Transverse colon (tissue), 4 donors: ENCODE measurements at regions not wholly inside any gene's neighbourhood (a gene's known extent, or its start where the extent isn't known, plus 50 kb on each side); places are given as distances from the start of the nearest gene placed in this dataset.

Experiments
- DNase-seq: peaks from one replicate; pipeline ENCODE4 v3.0.0-alpha.2; 2019
- H3K27ac ChIP-seq, 4 donors: fragments of 200-600 bp; sonication (generic); 2 replicates each; pipeline ENCODE4 v1.5.1; 2016 to 2018; ENCODE audit warnings: inconsistent platforms in 4 of 4
- H3K27me3 ChIP-seq: fragments of 200-600 bp; sonication (generic); 2 replicates; pipeline ENCODE4 v1.5.1; 2017; ENCODE audit warnings: inconsistent platforms
- H3K36me3 ChIP-seq, 4 donors: fragments of 200-600 bp; sonication (generic); 2 replicates each; pipeline ENCODE4 v1.5.1; 2017 to 2019; ENCODE audit warnings: inconsistent platforms in 4 of 4
- H3K4me1 ChIP-seq, 4 donors: fragments of 200-600 bp; sonication (generic); 2 replicates each; pipeline ENCODE4 v1.5.1; 2017 to 2020; ENCODE audit warnings: inconsistent platforms in 4 of 4
- H3K4me3 ChIP-seq, 4 donors: fragments of 200-600 bp; sonication (generic); 1 replicate in 1 of 4; 2 replicates in 3 of 4; pipeline versions ENCODE4 v1.5.1 to v1.6.1; 2017 to 2019; ENCODE audit warnings: inconsistent platforms in 4 of 4
- H3K9me3 ChIP-seq, 2 donors: fragments of 200-600 bp; sonication (generic); 2 replicates each; pipeline ENCODE4 v1.5.1; 2017 to 2019; ENCODE audit warnings: inconsistent platforms in 2 of 2
- CTCF ChIP-seq, 5 experiments: fragments of 200-600 bp in 3 of 5; fragments of 450-650 bp in 2 of 5; sonication (generic) in 3 of 5; IDR thresholded peaks; 1 replicate in 2 of 5; 2 replicates in 3 of 5; pipeline ENCODE4 v1.5.1; 2016 to 2017; ENCODE audit warnings: antibody characterized with exemption in 5 of 5, inconsistent platforms in 3 of 5, mild to moderate bottlenecking in 2 of 5, moderate library complexity in 1 of 5
- EP300 ChIP-seq: sonication (generic); formaldehyde crosslinking; IDR thresholded peaks from one replicate; pipeline ENCODE4 v1.6.1; 2017; ENCODE audit warnings: antibody characterized with exemption, low read depth
- POLR2A ChIP-seq: fragments of 450-650 bp; IDR thresholded peaks from one replicate; pipeline ENCODE4 v1.6.1; 2016; ENCODE audit warnings: antibody characterized with exemption, mild to moderate bottlenecking, moderate library complexity
- POLR2AphosphoS5 ChIP-seq, 3 donors: sonication (generic); formaldehyde crosslinking; IDR thresholded peaks; one replicate each; pipeline ENCODE4 v1.6.1; 2016; ENCODE audit warnings: antibody characterized with exemption in 3 of 3
- WGBS, 2 donors: methylation state at CpG; one replicate each; pipeline ENCODE4 v1.1.5; 2018; ENCODE audit warnings: low coverage in 1 of 2; 5-methylcytosine and 5-hydroxymethylcytosine counted together
- in situ Hi-C, 4 donors: fragments of 200-750 bp; cut with MboI; loops; one replicate each; pipeline versions ENCODE4 v1.15.0 to v1.15.1; 2017; ENCODE audit warnings: low sequenced_read_pairs in 3 of 4, low pct_ligation_motif_present in 1 of 4, low pct_unique_long_range_greater_than_20kb in 1 of 4
- intact Hi-C: fragments of 100-400 bp; cut with DNase I; formaldehyde crosslinking; loops from one replicate; pipeline ENCODE4 v1.15.1; 2023; ENCODE audit warnings: low total_unique reads

- intact Hi-C loops, result no loop called here
- in situ Hi-C loops, result no loop called here
- no peak for DNase-seq
- Histone ChIP-seq H3K9me3 (no peaks in the 10 kb centered on the region), H3K27me3 (no peaks in the 10 kb centered on the region), H3K4me1 (no peaks in the 10 kb centered on the region), H3K27ac (no peak overlapping the region), H3K4me3 (no peak overlapping the region), H3K36me3 (no peaks in the 10 kb centered on the region)
- TF ChIP-seq POLR2A (no peak), CTCF (IDR thresholded peaks at IDR 0.05) (no peak), POLR2AphosphoS5 (IDR thresholded peaks at IDR 0.05) (no peak), EP300 (no peak)
- 65 to 83% methylated on average over 5 of the region's 5 CpGs for WGBS, 2 donors
Observed at GRCh38 chr3:104974316-104974715, 392.4 kb upstream of the ALCAM start.

DNA sequence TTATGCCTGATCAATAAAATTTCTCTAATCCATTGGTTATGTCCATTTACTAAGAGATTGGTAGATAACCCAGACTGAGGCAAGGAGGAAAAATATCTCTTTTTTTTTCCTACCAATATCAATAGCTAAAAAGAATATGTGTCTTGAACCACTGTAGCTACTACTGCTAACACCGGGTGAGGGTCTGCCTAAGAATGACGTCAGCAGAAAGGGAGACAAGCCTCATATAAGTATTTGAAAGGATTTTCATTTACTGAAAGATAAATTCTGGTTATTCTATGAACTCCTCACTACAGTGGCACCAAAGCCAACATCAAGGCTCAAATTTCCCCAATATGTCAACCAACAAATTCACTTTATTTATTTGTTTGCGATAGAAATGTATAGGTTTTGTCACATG is 389.0 kb upstream of the ALCAM start:
- in situ Hi-C loops (no loop called here), intact Hi-C loops (no loop called here)
- TF ChIP-seq POLR2A (no peak), POLR2AphosphoS5 (IDR thresholded peaks at IDR 0.05) (no peak), EP300 (no peak), CTCF (IDR thresholded peaks at IDR 0.05) (no peak)
- no peak for DNase-seq
- Histone ChIP-seq H3K4me1 (no peaks in the 10 kb centered on the region), H3K36me3 (no peaks in the 10 kb centered on the region), H3K4me3 (no peak overlapping the region), H3K27ac (no peak overlapping the region), H3K27me3 (no peaks in the 10 kb centered on the region), H3K9me3 (no peaks in the 10 kb centered on the region)
- 86 to 92% methylated on average over 3 of the region's 3 CpGs for WGBS, 2 donors

DNA sequence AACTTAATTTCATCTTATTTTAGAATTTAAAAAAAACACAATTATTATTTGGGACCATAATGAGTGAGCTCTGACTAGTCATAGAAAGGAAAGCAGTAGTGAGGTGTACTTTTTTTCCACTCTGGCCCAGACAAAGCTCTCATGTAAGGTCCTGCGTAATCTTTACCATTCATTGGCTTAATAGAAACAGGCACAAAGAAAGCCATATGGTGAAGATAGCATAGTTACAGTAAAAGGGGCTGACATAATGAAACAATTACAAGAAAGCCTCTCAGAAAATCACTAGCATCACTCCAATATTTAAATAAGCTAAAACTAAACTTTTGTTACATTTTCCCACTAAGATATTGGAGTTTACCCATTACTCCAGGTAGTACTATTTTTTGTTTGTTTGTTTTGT is 384.6 kb upstream of the ALCAM start:
- H3K27ac ChIP-seq, result no peak overlapping the region

DNA sequence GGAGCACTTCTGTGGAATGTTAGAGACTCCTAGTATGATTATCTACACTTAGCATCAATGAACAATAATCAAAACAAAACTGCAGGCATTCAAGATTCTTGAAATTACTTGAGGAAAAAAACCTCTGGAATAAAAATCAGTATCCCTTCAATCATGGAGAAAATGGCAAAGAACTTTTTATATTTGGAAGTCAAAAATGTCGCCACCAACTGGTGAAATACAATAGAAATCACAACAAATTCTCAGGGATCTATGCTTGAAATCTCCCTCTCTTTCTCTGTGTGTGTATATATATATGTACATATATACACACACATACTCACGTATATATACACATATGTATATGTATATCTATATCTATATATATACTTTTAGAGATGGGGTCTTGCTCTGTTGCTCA is 378.9 kb upstream of the ALCAM start:
- Histone ChIP-seq H3K9me3 (no peaks in the 10 kb centered on the region), H3K4me3 (no peak overlapping the region), H3K27me3 (no peaks in the 10 kb centered on the region), H3K36me3 (no peaks in the 10 kb centered on the region), H3K4me1 (no peaks in the 10 kb centered on the region), H3K27ac (no peak overlapping the region)
- in situ Hi-C loops, result no loop called here
- intact Hi-C loops, result no loop called here
- 70 to 75% methylated on average over 2 of the region's 2 CpGs for WGBS, 2 donors
- no peak for DNase-seq
- no peak for TF ChIP-seq CTCF (IDR thresholded peaks at IDR 0.05)
- TF ChIP-seq POLR2A, result no peak
- no peak for TF ChIP-seq POLR2AphosphoS5 (IDR thresholded peaks at IDR 0.05)
- no peak for TF ChIP-seq EP300

More for the DNA sequence above, 384.6 kb upstream of the ALCAM start:
- DNase-seq, result no peak
- no peaks in the 10 kb centered on the region for H3K4me1 ChIP-seq
- no peaks in the 10 kb centered on the region for H3K9me3 ChIP-seq
- in situ Hi-C loops, result no loop called here
- no peaks in the 10 kb centered on the region for H3K36me3 ChIP-seq
- H3K27me3 ChIP-seq, result no peaks in the 10 kb centered on the region
- TF ChIP-seq POLR2A (no peak), CTCF (IDR thresholded peaks at IDR 0.05) (no peak), POLR2AphosphoS5 (IDR thresholded peaks at IDR 0.05) (no peak), EP300 (no peak)
- intact Hi-C loops, result no loop called here
- WGBS, 2 donors, result 95 to 100% methylated on average over 1 of the region's 1 CpG
- H3K4me3 ChIP-seq, result no peak overlapping the region
